Suprapubic skin (tissue), 3 donors: ENCODE measurements at regions not wholly inside any gene's neighbourhood (a gene's known extent, or its start where the extent isn't known, plus 50 kb on each side); places are given as distances from the start of the nearest gene placed in this dataset.

Experiments
- POLR2AphosphoS5 ChIP-seq, 3 donors: sonication (generic); formaldehyde crosslinking; IDR thresholded peaks; one replicate each; pipeline ENCODE4 v1.6.1; 2017; ENCODE audit warnings: antibody characterized with exemption in 3 of 3
- TF ChIP-seq, protein P1 (sequence below), 2 donors: fragments of 200-600 bp in 1 of 2; fragments of 450-650 bp in 1 of 2; sonication (generic) in 1 of 2; IDR thresholded peaks; one replicate each; pipeline ENCODE4 v1.5.1; 2016 to 2019; ENCODE audit warnings: antibody characterized with exemption in 2 of 2, mild to moderate bottlenecking in 1 of 2, moderate library complexity in 1 of 2

DNA sequence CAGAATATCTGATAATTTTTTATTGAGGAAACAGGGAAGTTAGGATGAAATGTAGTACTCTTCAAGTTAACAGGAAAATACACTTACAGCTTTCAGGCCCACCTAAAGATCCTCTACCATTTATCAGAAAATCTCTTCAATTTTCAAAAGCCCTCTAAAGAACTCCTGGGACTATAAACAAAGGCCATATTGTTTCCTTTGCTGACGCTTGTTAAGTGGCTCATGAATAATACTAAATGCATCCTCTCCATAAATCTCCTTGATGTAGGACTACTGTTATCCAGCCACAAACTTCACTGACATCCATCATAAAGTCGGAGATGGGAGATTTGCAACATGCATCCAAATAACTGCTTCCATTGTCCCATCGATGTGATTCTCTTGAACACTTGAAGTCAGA lies 326.5 kb downstream of the ZIC1 start:
- TF ChIP-seq, protein P1, sequence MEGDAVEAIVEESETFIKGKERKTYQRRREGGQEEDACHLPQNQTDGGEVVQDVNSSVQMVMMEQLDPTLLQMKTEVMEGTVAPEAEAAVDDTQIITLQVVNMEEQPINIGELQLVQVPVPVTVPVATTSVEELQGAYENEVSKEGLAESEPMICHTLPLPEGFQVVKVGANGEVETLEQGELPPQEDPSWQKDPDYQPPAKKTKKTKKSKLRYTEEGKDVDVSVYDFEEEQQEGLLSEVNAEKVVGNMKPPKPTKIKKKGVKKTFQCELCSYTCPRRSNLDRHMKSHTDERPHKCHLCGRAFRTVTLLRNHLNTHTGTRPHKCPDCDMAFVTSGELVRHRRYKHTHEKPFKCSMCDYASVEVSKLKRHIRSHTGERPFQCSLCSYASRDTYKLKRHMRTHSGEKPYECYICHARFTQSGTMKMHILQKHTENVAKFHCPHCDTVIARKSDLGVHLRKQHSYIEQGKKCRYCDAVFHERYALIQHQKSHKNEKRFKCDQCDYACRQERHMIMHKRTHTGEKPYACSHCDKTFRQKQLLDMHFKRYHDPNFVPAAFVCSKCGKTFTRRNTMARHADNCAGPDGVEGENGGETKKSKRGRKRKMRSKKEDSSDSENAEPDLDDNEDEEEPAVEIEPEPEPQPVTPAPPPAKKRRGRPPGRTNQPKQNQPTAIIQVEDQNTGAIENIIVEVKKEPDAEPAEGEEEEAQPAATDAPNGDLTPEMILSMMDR (IDR thresholded peaks at IDR 0.05): no peak
- TF ChIP-seq POLR2AphosphoS5 (IDR thresholded peaks at IDR 0.05): no peak
